ENCODE measurements at regions not wholly inside any gene's neighbourhood (a gene's known extent, or its start where the extent isn't known, plus 50 kb on each side); places are given as distances from the start of the nearest gene placed in this dataset.

GRCh38 chr3:159584421-159584820 lies 404.2 kb upstream of the IL12A start:
- Histone ChIP-seq H3K4me3 (no peak overlapping the region), H3K4me1 (no peaks in the 10 kb centered on the region), H3K27me3 (replicated peaks in 1 of 7) (no peaks in the 10 kb centered on the region), H3K36me3 (no peaks in the 10 kb centered on the region), H3K27ac (no peak overlapping the region), H3K9me3 (no peaks in the 10 kb centered on the region)
- 67 to 76% (median 74%) methylated on average over 3 of the region's 3 CpGs for WGBS, 5 donors
- intact Hi-C loops (cut with DNase I; ENCODE audit: low total_unique reads): no loop called here
- TF ChIP-seq POLR2AphosphoS5 (IDR thresholded peaks at IDR 0.05) (no peak), POLR2A (IDR thresholded peaks at IDR 0.05) (no peak), CTCF (IDR thresholded peaks at IDR 0.05 in 8 of 11, conservative IDR thresholded peaks at IDR 0.05 in 3 of 11) (no peak)
- DNase-seq: no peak

GRCh38 chr3:159586571-159587202 lies 401.9 kb upstream of the IL12A start:
- Histone ChIP-seq H3K4me1 (no peaks in the 10 kb centered on the region), H3K36me3 (no peaks in the 10 kb centered on the region), H3K9me3 (peaks cover 0 to 3% (median 0%) of the 10 kb centered on the region in 8 donors), H3K27me3 (replicated peaks in 1 of 7) (no peaks in the 10 kb centered on the region), H3K27ac (no peak overlapping the region), H3K4me3 (no peak overlapping the region)
- DNase-seq: no peak
- TF ChIP-seq POLR2AphosphoS5 (IDR thresholded peaks at IDR 0.05) (no peak), POLR2A (IDR thresholded peaks at IDR 0.05) (no peak), CTCF (IDR thresholded peaks at IDR 0.05 in 8 of 11, conservative IDR thresholded peaks at IDR 0.05 in 3 of 11) (peak in 4 of 11 experiments; percentile 9 to 21 (median 16))
- 40 to 51% (median 48%) methylated on average over 5 of the region's 5 CpGs for WGBS, 5 donors
- intact Hi-C loops (cut with DNase I; ENCODE audit: low total_unique reads): no loop called here

GRCh38 chr3:159593927-159594605 lies 394.6 kb upstream of the IL12A start:
- Histone ChIP-seq H3K4me3 (no peak overlapping the region), H3K27ac (peak overlapping the region in 2 of 8 donors; percentile 17 to 67), H3K9me3 (peaks cover 0 to 17% (median 8%) of the 10 kb centered on the region in 8 donors), H3K4me1 (peaks cover 0 to 7% (median 0%) of the 10 kb centered on the region in 6 donors), H3K27me3 (replicated peaks in 1 of 7) (no peaks in the 10 kb centered on the region), H3K36me3 (no peaks in the 10 kb centered on the region)
- WGBS, 5 donors: 23 to 32% (median 31%) methylated on average over 3 of the region's 3 CpGs
- TF ChIP-seq POLR2A (IDR thresholded peaks at IDR 0.05): no peak
- TF ChIP-seq POLR2AphosphoS5 (IDR thresholded peaks at IDR 0.05): peak in 1 of 3 donors; percentile 80
- intact Hi-C loops (cut with DNase I; ENCODE audit: low total_unique reads): no loop called here
- DNase-seq: no peak

GRCh38 chr3:159600291-159600690 lies 388.3 kb upstream of the IL12A start:
- TF ChIP-seq CTCF (IDR thresholded peaks at IDR 0.05 in 8 of 11, conservative IDR thresholded peaks at IDR 0.05 in 3 of 11) (no peak), POLR2AphosphoS5 (IDR thresholded peaks at IDR 0.05) (no peak), POLR2A (IDR thresholded peaks at IDR 0.05) (no peak)
- no peaks in the 10 kb centered on the region for H3K27me3 ChIP-seq (replicated peaks in 1 of 7)
- no peaks in the 10 kb centered on the region for H3K36me3 ChIP-seq
- no peak overlapping the region for H3K27ac ChIP-seq
- H3K4me1 ChIP-seq: no peaks in the 10 kb centered on the region
- peaks cover 5 to 55% (median 40%) of the 10 kb centered on the region in 8 donors for H3K9me3 ChIP-seq
- H3K4me3 ChIP-seq: no peak overlapping the region
- intact Hi-C loops (cut with DNase I; ENCODE audit: low total_unique reads): no loop called here
- DNase-seq: no peak

Measured in spleen (tissue), 11 donors.